GM13976 (cell line): ENCODE measurements at regions not wholly inside any gene's neighbourhood (a gene's known extent, or its start where the extent isn't known, plus 50 kb on each side); places are given as distances from the start of the nearest gene placed in this dataset.

Experiments used
- DNase-seq: peaks from one replicate; pipeline ENCODE4 v3.0.0; 2012; ENCODE audit warnings: low spot score
- in situ Hi-C: fragments of 300-500 bp; cut with MboI; formaldehyde crosslinking; loops from one replicate; pipeline ENCODE4 v1.12.0; 2022; ENCODE audit warnings: low sequenced_read_pairs, mixed read lengths, inconsistent platforms; ENCODE audit not compliant: unreplicated experiment
- TF ChIP-seq, protein P1 (sequence below): IDR thresholded peaks from 2 replicates; pipeline ENCODE4 v1.5.1; 2012; ENCODE audit warnings: borderline replicate concordance, mild to moderate bottlenecking; ENCODE audit not compliant: insufficient read depth; ENCODE audit errors: extremely low read depth, missing control alignments, control extremely low read depth

DNA sequence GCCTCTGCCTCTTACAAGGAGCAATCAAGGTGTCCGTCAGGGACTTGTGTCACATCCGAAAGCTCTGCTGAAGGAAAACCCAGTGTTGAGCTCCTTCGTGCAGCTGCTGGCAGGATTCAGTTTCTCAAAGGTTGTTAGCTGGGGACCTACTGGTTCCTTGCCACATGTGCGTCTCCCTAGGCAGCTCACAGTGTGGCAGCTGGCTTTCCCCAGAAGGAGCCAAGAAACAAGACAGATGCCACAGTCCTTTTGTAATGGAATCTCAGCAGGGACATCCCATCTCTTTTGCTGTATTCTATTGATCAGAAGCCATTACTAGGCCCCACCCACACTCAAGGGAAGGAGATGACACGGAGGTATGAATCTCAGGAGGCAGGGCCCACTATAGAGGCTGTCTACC is 488.8 kb downstream of the CD83 start:
- no peak for DNase-seq
- in situ Hi-C loops, result no loop called here
- TF ChIP-seq, protein P1, sequence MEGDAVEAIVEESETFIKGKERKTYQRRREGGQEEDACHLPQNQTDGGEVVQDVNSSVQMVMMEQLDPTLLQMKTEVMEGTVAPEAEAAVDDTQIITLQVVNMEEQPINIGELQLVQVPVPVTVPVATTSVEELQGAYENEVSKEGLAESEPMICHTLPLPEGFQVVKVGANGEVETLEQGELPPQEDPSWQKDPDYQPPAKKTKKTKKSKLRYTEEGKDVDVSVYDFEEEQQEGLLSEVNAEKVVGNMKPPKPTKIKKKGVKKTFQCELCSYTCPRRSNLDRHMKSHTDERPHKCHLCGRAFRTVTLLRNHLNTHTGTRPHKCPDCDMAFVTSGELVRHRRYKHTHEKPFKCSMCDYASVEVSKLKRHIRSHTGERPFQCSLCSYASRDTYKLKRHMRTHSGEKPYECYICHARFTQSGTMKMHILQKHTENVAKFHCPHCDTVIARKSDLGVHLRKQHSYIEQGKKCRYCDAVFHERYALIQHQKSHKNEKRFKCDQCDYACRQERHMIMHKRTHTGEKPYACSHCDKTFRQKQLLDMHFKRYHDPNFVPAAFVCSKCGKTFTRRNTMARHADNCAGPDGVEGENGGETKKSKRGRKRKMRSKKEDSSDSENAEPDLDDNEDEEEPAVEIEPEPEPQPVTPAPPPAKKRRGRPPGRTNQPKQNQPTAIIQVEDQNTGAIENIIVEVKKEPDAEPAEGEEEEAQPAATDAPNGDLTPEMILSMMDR, result no peak

DNA sequence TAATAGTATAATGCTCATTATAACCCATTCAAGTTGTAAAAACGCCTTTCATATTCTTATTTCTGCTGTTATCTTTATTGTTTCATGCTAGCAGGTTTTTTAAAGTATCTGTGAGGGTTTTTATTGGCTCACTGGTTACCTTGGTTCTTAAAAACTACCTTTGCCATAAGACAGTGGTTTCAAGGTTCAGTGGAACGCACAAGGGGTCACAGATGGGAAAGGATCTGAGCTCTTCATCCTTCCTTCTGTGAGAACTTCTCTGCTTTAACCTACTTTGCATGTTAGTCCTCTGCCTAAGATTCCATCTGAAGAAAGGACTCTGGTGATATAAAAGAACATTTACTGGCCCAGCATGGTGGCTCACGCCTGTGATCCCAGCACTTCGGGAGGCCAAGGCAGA is 492.6 kb downstream of the CD83 start:
- no peak for DNase-seq
- TF ChIP-seq, protein P1, result no peak
- in situ Hi-C loops, result no loop called here

DNA sequence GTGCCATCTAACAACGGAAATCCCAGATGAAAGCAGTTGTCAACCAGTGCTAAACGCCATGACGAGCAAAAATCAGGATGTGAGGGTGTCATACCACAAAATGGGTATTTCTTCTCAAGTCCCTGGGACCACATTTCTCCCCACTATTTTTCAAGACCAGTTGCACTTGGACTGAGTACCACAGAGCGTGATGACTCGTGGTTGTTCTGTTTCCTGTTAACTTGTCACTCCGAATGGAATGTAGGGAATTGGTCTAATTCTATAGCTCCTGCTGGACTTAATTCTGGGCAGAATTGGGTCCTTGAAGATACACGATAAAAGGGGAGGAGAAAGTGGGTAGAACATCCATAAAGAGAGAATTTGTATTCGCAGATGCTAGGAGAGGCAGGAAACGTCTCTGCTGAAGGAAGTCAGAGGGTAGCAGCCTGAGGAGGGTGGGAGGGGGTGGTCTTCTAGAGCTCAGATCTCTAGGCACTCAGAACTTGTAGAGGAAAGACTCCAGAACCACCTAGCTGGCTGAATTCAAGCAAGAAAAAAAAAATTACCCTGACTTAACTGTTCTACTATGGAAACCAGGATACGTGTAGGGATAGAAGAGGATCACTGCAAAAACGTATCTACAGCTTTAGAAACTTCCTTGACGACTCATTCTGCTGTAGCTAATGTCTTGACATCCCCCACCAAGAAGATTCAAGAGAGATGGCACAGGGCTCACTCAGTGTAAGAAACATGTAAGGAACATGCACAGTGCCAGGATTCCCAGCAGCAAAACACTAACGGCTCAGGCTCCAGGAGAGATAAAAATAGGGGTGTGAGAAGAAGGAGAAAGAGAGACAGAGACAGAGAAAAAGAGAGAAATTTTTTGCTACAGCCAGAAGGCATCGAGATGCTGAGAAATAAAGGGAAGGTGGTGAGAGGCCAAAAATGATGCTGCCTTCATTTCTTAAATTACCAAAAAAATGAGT is 494.7 kb downstream of the CD83 start:
- in situ Hi-C loops, result no loop called here
- no peak for DNase-seq
- TF ChIP-seq, protein P1, result no peak

DNA sequence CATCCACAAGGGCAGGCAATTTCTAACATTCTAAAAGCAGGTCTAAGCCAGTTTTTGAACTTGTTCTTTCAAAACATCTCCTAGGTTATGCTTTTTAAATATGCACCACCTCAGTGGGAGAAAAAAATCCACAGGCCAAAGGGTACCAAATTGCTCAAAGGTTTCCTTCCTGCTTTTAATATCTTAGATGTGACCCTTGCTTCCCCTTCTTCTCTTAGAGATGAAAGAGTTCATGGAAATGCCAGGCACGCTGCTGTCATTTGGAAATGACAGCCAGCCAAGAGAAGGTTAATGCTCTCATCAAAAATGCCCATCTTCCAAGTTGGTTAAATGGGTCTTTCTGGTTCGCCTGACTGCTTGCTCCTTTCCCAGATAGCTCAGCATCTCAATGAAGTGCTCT is 497.1 kb downstream of the CD83 start:
- no peak for DNase-seq
- TF ChIP-seq, protein P1, result no peak
- in situ Hi-C loops, result no loop called here

DNA sequence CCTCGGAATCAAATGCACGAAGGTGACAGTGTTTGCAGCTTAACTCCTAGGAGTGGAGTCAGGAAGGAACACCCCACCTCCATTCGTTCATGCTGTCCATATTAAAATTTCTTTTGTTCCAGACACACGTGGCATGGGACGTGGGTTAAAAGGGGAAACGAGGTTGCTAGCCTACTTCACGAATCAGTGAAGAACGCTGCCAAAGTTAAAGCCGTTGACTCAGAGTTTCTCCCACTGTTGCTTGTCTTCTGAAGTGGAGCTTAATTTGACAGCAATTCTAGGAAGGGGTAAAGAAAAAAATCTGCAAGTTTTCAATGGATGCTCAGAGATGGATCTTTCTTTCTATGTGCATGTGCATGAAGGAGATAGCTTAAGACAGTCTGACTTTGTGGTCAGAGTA is 499.1 kb downstream of the CD83 start:
- in situ Hi-C loops, result no loop called here
- no peak for DNase-seq
- TF ChIP-seq, protein P1, result no peak

DNA sequence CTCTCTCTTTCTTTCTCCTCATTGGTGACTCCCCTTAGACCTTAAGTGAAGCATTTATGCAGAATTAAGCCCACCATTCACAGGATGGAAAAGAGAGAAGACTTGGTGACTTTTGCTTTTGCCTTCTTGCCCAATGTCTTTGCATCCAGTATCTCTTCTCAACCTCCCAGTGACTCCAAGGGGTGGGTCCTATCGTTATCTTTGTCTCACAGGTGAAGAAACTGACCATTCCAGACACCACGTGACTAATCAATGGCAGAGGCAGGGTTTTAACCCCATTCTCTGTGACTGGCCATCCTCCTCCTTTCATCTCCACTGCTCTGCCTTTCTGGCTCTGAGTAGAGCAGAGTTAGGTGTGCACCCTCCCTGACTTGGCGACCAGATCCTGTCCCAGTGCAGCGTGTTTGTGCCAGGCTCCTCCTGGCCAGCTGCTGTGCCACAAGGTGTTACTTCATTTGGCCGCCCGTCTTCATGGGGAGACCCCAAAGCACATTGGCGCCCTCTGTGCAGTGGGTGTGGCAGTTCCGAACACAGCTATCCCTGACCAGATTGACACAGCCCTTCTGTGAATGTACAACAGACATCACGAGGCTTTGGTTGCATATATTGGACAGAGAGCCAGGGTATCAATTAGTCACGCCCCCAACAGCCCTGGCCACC is 501.3 kb downstream of the CD83 start:
- DNase-seq, result no peak
- in situ Hi-C loops, result no loop called here
- TF ChIP-seq, protein P1, result no peak
